ENCODE measurements at regions not wholly inside any gene's neighbourhood (a gene's known extent, or its start where the extent isn't known, plus 50 kb on each side); places are given as distances from the start of the nearest gene placed in this dataset.

DNA sequence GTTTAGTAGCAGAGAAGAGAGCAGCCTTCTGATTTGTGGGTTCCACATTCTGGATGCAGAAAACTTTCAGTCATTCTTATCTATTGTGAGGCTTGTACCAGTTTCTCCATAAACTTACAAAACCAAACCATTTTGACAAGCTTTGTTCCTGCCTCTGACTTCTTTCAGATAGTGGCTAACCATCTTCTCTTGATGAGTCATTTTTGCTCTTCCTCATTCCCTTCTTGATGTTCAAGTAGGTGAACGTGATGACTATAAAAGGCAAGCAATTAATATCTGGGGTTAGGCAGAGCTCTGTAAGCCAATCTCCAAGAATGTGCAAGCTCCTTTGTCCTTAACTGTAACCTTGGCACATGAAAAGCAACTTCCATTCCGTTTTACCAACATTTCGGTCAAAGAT lies 2083.1 kb upstream of the PIK3C3 start:
- no peaks in the 10 kb centered on the region for H3K9me3 ChIP-seq (ENCODE audit: control insufficient read depth in 4 of 4, low read length in 3 of 4)
- 67% methylated on average over 3 of the region's 3 CpGs for WGBS
- no peak for DNase-seq (ENCODE audit: low spot score)

DNA sequence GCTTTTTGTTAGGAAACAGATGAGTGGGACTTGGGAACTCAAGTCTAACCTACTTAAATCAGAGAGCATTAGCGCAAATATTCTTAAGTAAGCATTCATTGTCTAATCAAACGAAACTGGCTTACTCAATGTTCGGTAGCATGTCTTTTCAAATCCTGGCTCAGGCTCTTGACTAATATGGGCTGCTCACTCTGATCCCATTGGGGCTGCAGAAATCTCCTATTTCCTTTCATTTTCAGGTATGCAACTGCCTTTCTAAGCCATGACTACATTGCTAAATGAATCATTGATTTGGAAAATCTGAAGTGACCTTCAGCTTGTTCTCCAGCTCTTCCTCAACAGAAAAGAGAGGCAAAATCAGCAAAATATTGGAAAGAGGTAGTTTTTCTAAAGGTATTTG lies 2084.4 kb upstream of the PIK3C3 start:
- H3K9me3 ChIP-seq (ENCODE audit: control insufficient read depth in 4 of 4, low read length in 3 of 4) = no peaks in the 10 kb centered on the region
- no peak for DNase-seq (ENCODE audit: low spot score)
- no peak overlapping the region for H3K9ac ChIP-seq (ENCODE audit: low read depth in 1 of 2, low read length in 2 of 2)
- no peak overlapping the region for H3K27ac ChIP-seq (ENCODE audit: low read depth in 1 of 2, low read length in 2 of 2)
- no peak overlapping the region for H3K4me3 ChIP-seq (ENCODE audit: low read depth in 1 of 3, low read length in 3 of 3)
- H3K4me1 ChIP-seq (ENCODE audit: control insufficient read depth in 4 of 4, insufficient read depth in 4 of 4, low read length in 3 of 4) = no peaks in the 10 kb centered on the region
- H3K36me3 ChIP-seq (ENCODE audit: control insufficient read depth in 4 of 4, insufficient read depth in 3 of 4, low read depth in 1 of 4, low read length in 3 of 4) = no peaks in the 10 kb centered on the region
- WGBS = 66% methylated on average over 3 of the region's 3 CpGs
- H3K27me3 ChIP-seq (ENCODE audit: control insufficient read depth in 4 of 4, insufficient read depth in 4 of 4, low read length in 3 of 4) = no peaks in the 10 kb centered on the region
- TF ChIP-seq EGR1 (IDR thresholded peaks at IDR 0.05; ENCODE audit: low read depth in 2 of 2) (no peak), TAF1 (conservative IDR thresholded peaks at IDR 0.05) (no peak), HNF4A (conservative IDR thresholded peaks at IDR 0.05) (no peak), NR2F2 (IDR thresholded peaks at IDR 0.05) (no peak)
- TF ChIP-seq, protein P1, sequence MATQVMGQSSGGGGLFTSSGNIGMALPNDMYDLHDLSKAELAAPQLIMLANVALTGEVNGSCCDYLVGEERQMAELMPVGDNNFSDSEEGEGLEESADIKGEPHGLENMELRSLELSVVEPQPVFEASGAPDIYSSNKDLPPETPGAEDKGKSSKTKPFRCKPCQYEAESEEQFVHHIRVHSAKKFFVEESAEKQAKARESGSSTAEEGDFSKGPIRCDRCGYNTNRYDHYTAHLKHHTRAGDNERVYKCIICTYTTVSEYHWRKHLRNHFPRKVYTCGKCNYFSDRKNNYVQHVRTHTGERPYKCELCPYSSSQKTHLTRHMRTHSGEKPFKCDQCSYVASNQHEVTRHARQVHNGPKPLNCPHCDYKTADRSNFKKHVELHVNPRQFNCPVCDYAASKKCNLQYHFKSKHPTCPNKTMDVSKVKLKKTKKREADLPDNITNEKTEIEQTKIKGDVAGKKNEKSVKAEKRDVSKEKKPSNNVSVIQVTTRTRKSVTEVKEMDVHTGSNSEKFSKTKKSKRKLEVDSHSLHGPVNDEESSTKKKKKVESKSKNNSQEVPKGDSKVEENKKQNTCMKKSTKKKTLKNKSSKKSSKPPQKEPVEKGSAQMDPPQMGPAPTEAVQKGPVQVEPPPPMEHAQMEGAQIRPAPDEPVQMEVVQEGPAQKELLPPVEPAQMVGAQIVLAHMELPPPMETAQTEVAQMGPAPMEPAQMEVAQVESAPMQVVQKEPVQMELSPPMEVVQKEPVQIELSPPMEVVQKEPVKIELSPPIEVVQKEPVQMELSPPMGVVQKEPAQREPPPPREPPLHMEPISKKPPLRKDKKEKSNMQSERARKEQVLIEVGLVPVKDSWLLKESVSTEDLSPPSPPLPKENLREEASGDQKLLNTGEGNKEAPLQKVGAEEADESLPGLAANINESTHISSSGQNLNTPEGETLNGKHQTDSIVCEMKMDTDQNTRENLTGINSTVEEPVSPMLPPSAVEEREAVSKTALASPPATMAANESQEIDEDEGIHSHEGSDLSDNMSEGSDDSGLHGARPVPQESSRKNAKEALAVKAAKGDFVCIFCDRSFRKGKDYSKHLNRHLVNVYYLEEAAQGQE (IDR thresholded peaks at IDR 0.05) = no peak
- TF ChIP-seq, protein P2, sequence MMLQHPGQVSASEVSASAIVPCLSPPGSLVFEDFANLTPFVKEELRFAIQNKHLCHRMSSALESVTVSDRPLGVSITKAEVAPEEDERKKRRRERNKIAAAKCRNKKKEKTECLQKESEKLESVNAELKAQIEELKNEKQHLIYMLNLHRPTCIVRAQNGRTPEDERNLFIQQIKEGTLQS (IDR thresholded peaks at IDR 0.05) = no peak

More for the DNA sequence above, 2083.1 kb upstream of the PIK3C3 start:
- Histone ChIP-seq H3K9ac (ENCODE audit: low read depth in 1 of 2, low read length in 2 of 2) (no peak overlapping the region), H3K27me3 (ENCODE audit: control insufficient read depth in 4 of 4, insufficient read depth in 4 of 4, low read length in 3 of 4) (no peaks in the 10 kb centered on the region), H3K36me3 (ENCODE audit: control insufficient read depth in 4 of 4, insufficient read depth in 3 of 4, low read depth in 1 of 4, low read length in 3 of 4) (no peaks in the 10 kb centered on the region), H3K27ac (ENCODE audit: low read depth in 1 of 2, low read length in 2 of 2) (no peak overlapping the region), H3K4me1 (ENCODE audit: control insufficient read depth in 4 of 4, insufficient read depth in 4 of 4, low read length in 3 of 4) (no peaks in the 10 kb centered on the region), H3K4me3 (ENCODE audit: low read depth in 1 of 3, low read length in 3 of 3) (no peak overlapping the region)
- TF ChIP-seq, protein P1 (IDR thresholded peaks at IDR 0.05) = no peak
- TF ChIP-seq NR2F2 (IDR thresholded peaks at IDR 0.05) (no peak), GABPA (IDR thresholded peaks at IDR 0.05 in 1 of 2, conservative IDR thresholded peaks at IDR 0.05 in 1 of 2) (no peak), RXRA (IDR thresholded peaks at IDR 0.05) (no peak), EGR1 (IDR thresholded peaks at IDR 0.05; ENCODE audit: low read depth in 2 of 2) (no peak), SP1 (IDR thresholded peaks at IDR 0.05) (no peak), HNF4G (IDR thresholded peaks at IDR 0.05) (no peak), YY1 (IDR thresholded peaks at IDR 0.05) (no peak), FOXA2 (IDR thresholded peaks at IDR 0.05) (no peak), HNF4A (conservative IDR thresholded peaks at IDR 0.05) (no peak), FOXA1 (IDR thresholded peaks at IDR 0.05) (no peak), RAD21 (IDR thresholded peaks at IDR 0.05) (no peak), JUND (IDR thresholded peaks at IDR 0.05) (no peak)
- TF ChIP-seq, protein P3, sequence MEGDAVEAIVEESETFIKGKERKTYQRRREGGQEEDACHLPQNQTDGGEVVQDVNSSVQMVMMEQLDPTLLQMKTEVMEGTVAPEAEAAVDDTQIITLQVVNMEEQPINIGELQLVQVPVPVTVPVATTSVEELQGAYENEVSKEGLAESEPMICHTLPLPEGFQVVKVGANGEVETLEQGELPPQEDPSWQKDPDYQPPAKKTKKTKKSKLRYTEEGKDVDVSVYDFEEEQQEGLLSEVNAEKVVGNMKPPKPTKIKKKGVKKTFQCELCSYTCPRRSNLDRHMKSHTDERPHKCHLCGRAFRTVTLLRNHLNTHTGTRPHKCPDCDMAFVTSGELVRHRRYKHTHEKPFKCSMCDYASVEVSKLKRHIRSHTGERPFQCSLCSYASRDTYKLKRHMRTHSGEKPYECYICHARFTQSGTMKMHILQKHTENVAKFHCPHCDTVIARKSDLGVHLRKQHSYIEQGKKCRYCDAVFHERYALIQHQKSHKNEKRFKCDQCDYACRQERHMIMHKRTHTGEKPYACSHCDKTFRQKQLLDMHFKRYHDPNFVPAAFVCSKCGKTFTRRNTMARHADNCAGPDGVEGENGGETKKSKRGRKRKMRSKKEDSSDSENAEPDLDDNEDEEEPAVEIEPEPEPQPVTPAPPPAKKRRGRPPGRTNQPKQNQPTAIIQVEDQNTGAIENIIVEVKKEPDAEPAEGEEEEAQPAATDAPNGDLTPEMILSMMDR (IDR thresholded peaks at IDR 0.05; ENCODE audit: low read depth, low read length, missing input control) = no peak
- TF ChIP-seq, protein P4, sequence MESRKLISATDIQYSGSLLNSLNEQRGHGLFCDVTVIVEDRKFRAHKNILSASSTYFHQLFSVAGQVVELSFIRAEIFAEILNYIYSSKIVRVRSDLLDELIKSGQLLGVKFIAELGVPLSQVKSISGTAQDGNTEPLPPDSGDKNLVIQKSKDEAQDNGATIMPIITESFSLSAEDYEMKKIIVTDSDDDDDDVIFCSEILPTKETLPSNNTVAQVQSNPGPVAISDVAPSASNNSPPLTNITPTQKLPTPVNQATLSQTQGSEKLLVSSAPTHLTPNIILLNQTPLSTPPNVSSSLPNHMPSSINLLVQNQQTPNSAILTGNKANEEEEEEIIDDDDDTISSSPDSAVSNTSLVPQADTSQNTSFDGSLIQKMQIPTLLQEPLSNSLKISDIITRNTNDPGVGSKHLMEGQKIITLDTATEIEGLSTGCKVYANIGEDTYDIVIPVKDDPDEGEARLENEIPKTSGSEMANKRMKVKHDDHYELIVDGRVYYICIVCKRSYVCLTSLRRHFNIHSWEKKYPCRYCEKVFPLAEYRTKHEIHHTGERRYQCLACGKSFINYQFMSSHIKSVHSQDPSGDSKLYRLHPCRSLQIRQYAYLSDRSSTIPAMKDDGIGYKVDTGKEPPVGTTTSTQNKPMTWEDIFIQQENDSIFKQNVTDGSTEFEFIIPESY (IDR thresholded peaks at IDR 0.05) = no peak
- TF ChIP-seq, protein P5, sequence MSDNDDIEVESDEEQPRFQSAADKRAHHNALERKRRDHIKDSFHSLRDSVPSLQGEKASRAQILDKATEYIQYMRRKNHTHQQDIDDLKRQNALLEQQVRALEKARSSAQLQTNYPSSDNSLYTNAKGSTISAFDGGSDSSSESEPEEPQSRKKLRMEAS (IDR thresholded peaks at IDR 0.05) = no peak
- TF ChIP-seq, protein P2 (IDR thresholded peaks at IDR 0.05) = no peak

All from liver (tissue), 8 donors.